ENCODE measurements at regions not wholly inside any gene's neighbourhood (a gene's known extent, or its start where the extent isn't known, plus 50 kb on each side); places are given as distances from the start of the nearest gene placed in this dataset.
A peak's percentile ranks its signal among the peaks of the same experiment; 100 is the strongest.

DNA sequence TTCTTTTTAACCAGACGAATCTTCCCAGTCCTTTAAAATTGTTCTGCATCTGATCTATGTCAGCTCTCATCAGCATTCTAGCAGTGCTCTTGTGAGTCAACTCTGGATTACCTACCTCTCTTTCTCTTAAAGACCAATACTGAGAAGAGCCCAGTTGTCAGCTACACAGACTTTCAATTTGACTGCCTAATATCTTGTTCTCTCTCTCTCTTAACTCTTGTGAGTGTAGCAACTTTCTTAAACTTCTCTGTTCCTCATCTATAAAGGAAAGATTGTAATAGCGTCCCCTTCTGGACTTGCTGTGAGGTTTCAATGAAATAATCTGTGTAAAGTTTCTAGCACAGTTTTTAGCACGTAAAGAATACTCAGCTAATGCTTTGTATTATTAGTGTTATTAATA lies 499.3 kb upstream of the ADAMTS5 start:
- peak; percentile 11 for TF ChIP-seq CTCF (IDR thresholded peaks at IDR 0.05; ENCODE audit: poor library complexity)
- TF ChIP-seq EZH2 (IDR thresholded peaks at IDR 0.05; ENCODE audit: borderline replicate concordance), result no peak
- no peak for TF ChIP-seq EZH2phosphoT487 (IDR thresholded peaks at IDR 0.05; ENCODE audit: low read depth, severe bottlenecking, unreplicated experiment)
